ENCODE measurements at regions not wholly inside any gene's neighbourhood (a gene's known extent, or its start where the extent isn't known, plus 50 kb on each side); places are given as distances from the start of the nearest gene placed in this dataset.

GRCh38 chr10:21084700-21085099 is 187.6 kb upstream of the NEBL start:
- TF ChIP-seq POLR2A (IDR thresholded peaks at IDR 0.05), result no peak
- TF ChIP-seq, protein P1, sequence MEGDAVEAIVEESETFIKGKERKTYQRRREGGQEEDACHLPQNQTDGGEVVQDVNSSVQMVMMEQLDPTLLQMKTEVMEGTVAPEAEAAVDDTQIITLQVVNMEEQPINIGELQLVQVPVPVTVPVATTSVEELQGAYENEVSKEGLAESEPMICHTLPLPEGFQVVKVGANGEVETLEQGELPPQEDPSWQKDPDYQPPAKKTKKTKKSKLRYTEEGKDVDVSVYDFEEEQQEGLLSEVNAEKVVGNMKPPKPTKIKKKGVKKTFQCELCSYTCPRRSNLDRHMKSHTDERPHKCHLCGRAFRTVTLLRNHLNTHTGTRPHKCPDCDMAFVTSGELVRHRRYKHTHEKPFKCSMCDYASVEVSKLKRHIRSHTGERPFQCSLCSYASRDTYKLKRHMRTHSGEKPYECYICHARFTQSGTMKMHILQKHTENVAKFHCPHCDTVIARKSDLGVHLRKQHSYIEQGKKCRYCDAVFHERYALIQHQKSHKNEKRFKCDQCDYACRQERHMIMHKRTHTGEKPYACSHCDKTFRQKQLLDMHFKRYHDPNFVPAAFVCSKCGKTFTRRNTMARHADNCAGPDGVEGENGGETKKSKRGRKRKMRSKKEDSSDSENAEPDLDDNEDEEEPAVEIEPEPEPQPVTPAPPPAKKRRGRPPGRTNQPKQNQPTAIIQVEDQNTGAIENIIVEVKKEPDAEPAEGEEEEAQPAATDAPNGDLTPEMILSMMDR (IDR thresholded peaks at IDR 0.05), result no peak
